GM21526 (cell line): ENCODE measurements at regions not wholly inside any gene's neighbourhood (a gene's known extent, or its start where the extent isn't known, plus 50 kb on each side); places are given as distances from the start of the nearest gene placed in this dataset.

Source experiments
- ATAC-seq: cut with Tn5 transposase; IDR thresholded peaks from one replicate; pipeline ENCODE4 v1.9.1; 2021; ENCODE audit warnings: moderate library complexity; ENCODE audit not compliant: unreplicated experiment, low FRiP score

GRCh38 chr2:152820048-152820447, 101.6 kb downstream of the ARL6IP6 start:
- ATAC-seq: no peak

DNA sequence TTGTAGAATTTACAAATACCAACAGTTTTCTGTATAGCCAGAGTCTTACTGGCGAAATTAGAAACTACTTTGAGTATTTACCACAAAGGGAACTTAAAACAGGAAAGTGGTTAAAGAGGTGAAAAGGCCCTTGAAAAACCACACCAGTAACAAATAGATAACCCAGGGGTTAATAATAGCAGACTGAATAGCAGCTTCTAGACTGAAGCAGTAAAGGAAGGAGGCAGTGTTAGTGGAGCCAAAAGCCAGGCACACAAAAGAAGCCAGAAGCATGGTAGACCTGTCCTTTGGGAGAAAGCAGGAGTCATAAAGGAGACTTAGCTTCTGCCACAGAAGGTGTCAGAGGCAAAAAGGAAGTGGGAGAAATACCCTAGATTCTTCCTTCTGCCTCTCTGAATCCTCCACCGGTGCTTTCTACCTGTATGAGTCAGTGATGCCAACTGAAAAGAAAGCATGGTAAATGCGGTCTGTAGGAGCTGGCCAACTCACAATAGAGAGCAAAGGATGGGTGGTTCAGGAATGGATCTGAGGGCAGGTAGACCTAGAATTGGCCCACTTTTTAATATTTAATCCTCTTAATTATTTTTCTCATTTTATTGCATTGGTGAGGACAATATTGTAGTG, 97.3 kb downstream of the ARL6IP6 start:
- ATAC-seq: no peak

DNA sequence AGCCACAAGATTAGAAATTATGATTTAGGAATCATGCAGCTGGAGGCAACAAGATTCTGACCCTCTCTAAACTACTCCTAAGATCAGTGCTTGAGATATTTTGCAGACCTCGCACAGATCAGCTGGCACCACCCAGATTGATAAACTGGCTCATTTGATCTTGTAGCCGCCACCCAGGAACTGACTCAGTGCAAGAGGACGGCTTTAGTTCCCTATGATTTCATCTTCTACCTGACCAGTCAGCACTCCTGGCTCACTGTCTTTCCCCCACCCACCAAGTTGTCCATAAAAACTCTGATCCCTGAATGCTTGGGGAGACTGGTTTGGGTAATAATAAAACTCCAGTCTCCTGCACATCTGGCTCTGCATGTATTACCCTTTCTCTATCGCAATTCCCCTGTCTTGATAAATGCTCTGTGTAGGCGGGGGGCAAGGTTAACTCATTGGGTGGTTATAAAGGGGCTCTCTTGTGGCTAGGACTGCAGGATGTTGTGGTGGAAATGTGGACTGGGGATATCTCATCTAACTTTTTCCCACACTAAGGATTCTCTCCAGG, 96.1 kb downstream of the ARL6IP6 start:
- no peak for ATAC-seq

DNA sequence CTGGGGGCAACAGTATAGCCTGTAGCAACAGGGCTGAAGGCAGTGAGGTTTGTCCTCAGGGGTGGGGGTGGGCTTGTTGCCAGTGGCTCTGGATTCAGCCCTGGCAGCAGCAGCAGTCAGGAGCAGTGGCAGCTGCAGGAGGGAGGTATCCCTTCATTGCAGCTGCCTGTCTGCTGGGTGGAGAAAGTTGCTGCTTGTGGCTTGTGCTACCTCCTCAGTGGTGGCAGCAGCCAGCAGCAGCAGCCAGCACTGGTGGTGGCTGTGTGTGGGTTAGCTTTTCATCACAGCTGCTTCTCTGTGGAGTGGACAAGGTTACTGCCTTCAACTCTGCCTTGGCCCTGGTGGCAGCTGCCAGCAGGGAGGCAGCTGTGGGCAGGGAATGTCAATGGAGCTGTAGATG, 94.9 kb downstream of the ARL6IP6 start:
- ATAC-seq: no peak
